OCI-LY3 (cell line): ENCODE measurements at regions not wholly inside any gene's neighbourhood (a gene's known extent, or its start where the extent isn't known, plus 50 kb on each side); places are given as distances from the start of the nearest gene placed in this dataset.

Experiments used
- EZH2phosphoT487 ChIP-seq: fragments of 200-600 bp; shearing (Covaris generic); IDR thresholded peaks from 2 replicates; pipeline ENCODE4 v1.6.1; 2018; ENCODE audit warnings: antibody characterized with exemption, mixed run types, low read depth
- TF ChIP-seq, protein P1 (sequence below): fragments of 200-600, 300-600 bp; sonication (generic); IDR thresholded peaks from 2 replicates; pipeline ENCODE4 v1.5.1; 2014; ENCODE audit warnings: antibody characterized with exemption, low read length, low read depth

DNA sequence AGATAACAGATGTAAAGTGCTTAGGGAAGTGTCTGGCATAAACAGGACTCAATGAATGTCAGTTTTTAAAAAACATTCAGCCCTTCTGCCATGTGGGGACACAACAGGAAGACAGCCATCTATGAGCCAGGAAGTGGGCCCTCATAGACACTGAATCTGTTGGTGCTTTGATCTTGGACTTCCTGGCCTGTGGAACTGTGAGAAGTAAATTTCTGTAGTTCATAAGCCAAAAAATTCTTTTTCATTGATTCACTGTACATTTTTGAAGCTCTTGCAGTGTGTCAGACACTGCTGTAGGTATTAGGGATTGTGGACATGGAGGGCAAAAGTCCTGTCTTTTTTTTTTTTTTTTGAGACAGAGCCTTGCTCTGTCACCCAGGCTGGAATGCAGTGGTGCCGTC lies 188.6 kb downstream of the HIPK3 start:
- TF ChIP-seq, protein P1, sequence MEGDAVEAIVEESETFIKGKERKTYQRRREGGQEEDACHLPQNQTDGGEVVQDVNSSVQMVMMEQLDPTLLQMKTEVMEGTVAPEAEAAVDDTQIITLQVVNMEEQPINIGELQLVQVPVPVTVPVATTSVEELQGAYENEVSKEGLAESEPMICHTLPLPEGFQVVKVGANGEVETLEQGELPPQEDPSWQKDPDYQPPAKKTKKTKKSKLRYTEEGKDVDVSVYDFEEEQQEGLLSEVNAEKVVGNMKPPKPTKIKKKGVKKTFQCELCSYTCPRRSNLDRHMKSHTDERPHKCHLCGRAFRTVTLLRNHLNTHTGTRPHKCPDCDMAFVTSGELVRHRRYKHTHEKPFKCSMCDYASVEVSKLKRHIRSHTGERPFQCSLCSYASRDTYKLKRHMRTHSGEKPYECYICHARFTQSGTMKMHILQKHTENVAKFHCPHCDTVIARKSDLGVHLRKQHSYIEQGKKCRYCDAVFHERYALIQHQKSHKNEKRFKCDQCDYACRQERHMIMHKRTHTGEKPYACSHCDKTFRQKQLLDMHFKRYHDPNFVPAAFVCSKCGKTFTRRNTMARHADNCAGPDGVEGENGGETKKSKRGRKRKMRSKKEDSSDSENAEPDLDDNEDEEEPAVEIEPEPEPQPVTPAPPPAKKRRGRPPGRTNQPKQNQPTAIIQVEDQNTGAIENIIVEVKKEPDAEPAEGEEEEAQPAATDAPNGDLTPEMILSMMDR: no peak
- no peak for TF ChIP-seq EZH2phosphoT487
